ENCODE measurements at regions not wholly inside any gene's neighbourhood (a gene's known extent, or its start where the extent isn't known, plus 50 kb on each side); places are given as distances from the start of the nearest gene placed in this dataset.

GRCh38 chr4:71081192-71081591 lies 87.7 kb downstream of the DCK start:
- no peaks in the 10 kb centered on the region for H3K36me3 Mint-ChIP-seq (ENCODE audit: insufficient read depth)
- peaks cover 2% of the 10 kb centered on the region for H3K4me1 Mint-ChIP-seq (ENCODE audit: low read depth)
- H3K27ac Mint-ChIP-seq: no peak overlapping the region
- no peaks in the 10 kb centered on the region for H3K9me3 Mint-ChIP-seq (ENCODE audit: low read depth)
- peaks cover 12% of the 10 kb centered on the region for H3K27me3 Mint-ChIP-seq
- no peak for DNase-seq (ENCODE audit: low spot score, unreplicated experiment)
- H3K4me3 Mint-ChIP-seq (ENCODE audit: low read depth): no peak overlapping the region
- TF ChIP-seq, protein P1, sequence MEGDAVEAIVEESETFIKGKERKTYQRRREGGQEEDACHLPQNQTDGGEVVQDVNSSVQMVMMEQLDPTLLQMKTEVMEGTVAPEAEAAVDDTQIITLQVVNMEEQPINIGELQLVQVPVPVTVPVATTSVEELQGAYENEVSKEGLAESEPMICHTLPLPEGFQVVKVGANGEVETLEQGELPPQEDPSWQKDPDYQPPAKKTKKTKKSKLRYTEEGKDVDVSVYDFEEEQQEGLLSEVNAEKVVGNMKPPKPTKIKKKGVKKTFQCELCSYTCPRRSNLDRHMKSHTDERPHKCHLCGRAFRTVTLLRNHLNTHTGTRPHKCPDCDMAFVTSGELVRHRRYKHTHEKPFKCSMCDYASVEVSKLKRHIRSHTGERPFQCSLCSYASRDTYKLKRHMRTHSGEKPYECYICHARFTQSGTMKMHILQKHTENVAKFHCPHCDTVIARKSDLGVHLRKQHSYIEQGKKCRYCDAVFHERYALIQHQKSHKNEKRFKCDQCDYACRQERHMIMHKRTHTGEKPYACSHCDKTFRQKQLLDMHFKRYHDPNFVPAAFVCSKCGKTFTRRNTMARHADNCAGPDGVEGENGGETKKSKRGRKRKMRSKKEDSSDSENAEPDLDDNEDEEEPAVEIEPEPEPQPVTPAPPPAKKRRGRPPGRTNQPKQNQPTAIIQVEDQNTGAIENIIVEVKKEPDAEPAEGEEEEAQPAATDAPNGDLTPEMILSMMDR (IDR thresholded peaks at IDR 0.05; ENCODE audit: unreplicated experiment): no peak

DNA sequence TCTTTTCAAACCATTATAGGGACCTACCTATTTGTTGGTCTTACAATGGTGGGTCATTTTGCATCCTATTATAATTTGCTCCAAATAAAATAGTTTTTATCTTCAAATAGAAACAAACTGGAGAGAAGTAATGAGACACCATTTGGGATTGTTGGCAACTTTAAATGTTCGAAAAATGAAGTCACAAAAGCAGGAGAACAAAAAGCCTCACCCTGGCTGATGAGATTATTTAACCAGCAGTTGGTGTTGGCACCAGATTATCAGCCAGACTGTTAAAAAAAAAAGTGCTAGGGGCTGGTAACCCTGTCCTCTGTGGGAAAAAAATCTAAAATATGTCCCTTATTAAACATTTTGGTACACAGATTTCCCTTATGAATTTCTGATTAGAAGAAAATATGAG lies 100.3 kb downstream of the DCK start:
- TF ChIP-seq, protein P1 (IDR thresholded peaks at IDR 0.05; ENCODE audit: unreplicated experiment): no peak
- Mint-ChIP-seq H3K4me3 (ENCODE audit: low read depth) (no peak overlapping the region), H3K27me3 (no peaks in the 10 kb centered on the region), H3K9me3 (ENCODE audit: low read depth) (peaks cover 16% of the 10 kb centered on the region), H3K27ac (no peak overlapping the region), H3K4me1 (ENCODE audit: low read depth) (no peaks in the 10 kb centered on the region), H3K36me3 (ENCODE audit: insufficient read depth) (no peaks in the 10 kb centered on the region)
- DNase-seq (ENCODE audit: low spot score, unreplicated experiment): no peak

- TF ChIP-seq, protein P1 (IDR thresholded peaks at IDR 0.05; ENCODE audit: unreplicated experiment): no peak
- no peak overlapping the region for H3K4me3 Mint-ChIP-seq (ENCODE audit: low read depth)
- no peaks in the 10 kb centered on the region for H3K36me3 Mint-ChIP-seq (ENCODE audit: insufficient read depth)
- no peak for DNase-seq (ENCODE audit: low spot score, unreplicated experiment)
- H3K9me3 Mint-ChIP-seq (ENCODE audit: low read depth): peaks cover 16% of the 10 kb centered on the region
- no peaks in the 10 kb centered on the region for H3K4me1 Mint-ChIP-seq (ENCODE audit: low read depth)
- no peak overlapping the region for H3K27ac Mint-ChIP-seq
- no peaks in the 10 kb centered on the region for H3K27me3 Mint-ChIP-seq
Observed at GRCh38 chr4:71094201-71094600, 100.8 kb downstream of the DCK start.

DNA sequence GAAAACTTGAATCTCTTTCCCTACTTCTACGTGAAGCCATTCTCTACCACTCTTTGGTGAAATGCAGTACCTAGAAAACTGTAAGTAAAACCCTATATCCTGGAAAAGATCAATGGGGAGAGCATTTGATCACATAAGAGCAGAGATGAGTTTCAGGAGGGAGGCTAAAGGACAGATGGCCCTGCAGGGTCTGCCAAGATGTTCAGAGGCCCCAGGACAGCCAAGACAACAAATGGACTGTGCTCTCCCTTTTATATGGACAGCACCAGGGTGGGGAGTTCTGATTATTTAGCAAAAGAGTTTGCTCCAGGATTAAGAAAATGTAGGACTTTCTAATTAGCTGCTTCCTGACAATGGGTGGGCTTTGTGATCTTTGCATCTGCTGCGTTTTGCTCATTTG lies 101.7 kb downstream of the DCK start:
- no peak overlapping the region for H3K27ac Mint-ChIP-seq
- H3K36me3 Mint-ChIP-seq (ENCODE audit: insufficient read depth): no peaks in the 10 kb centered on the region
- TF ChIP-seq, protein P1 (IDR thresholded peaks at IDR 0.05; ENCODE audit: unreplicated experiment): no peak
- no peak overlapping the region for H3K4me3 Mint-ChIP-seq (ENCODE audit: low read depth)
- H3K4me1 Mint-ChIP-seq (ENCODE audit: low read depth): no peaks in the 10 kb centered on the region
- H3K27me3 Mint-ChIP-seq: no peaks in the 10 kb centered on the region
- H3K9me3 Mint-ChIP-seq (ENCODE audit: low read depth): peaks cover 14% of the 10 kb centered on the region
- DNase-seq (ENCODE audit: low spot score, unreplicated experiment): no peak

- H3K36me3 Mint-ChIP-seq (ENCODE audit: insufficient read depth): no peaks in the 10 kb centered on the region
- no peaks in the 10 kb centered on the region for H3K4me1 Mint-ChIP-seq (ENCODE audit: low read depth)
- H3K27ac Mint-ChIP-seq: no peak overlapping the region
- no peak for DNase-seq (ENCODE audit: low spot score, unreplicated experiment)
- no peak overlapping the region for H3K4me3 Mint-ChIP-seq (ENCODE audit: low read depth)
- TF ChIP-seq, protein P1 (IDR thresholded peaks at IDR 0.05; ENCODE audit: unreplicated experiment): no peak
- no peaks in the 10 kb centered on the region for H3K27me3 Mint-ChIP-seq
- peaks cover 12% of the 10 kb centered on the region for H3K9me3 Mint-ChIP-seq (ENCODE audit: low read depth)
Observed at GRCh38 chr4:71095545-71095944, 102.1 kb downstream of the DCK start.
